ENCODE measurements at regions not wholly inside any gene's neighbourhood (a gene's known extent, or its start where the extent isn't known, plus 50 kb on each side); places are given as distances from the start of the nearest gene placed in this dataset.

DNA sequence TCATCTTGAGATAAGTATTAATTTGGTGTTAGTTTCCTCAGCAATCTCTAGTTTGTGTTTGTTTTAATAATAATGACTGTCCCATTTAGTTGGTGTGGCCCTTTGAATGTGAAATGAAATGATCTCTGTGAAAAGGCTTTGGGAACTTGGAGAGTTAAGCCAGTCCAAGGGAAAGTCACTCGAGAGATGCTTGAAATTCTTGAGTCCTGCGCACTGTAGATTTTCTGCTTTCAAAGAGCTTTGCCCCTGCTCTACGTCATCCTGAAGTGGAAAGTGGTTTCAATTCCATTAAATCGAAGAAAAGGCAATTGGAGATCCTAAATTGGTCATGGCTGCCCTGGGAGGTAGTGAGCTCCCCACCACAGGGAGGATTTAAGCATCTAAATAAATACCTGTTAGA is 403.8 kb downstream of the ZNF536 start:
- Histone ChIP-seq H3K23me2 (ENCODE audit: low read depth, low read length) (no peaks in the 10 kb centered on the region), H3K27me3 (replicated peaks in 1 of 4; ENCODE audit: control insufficient read depth in 3 of 4, extremely low read depth in 1 of 4, insufficient read depth in 3 of 4, low read length in 3 of 4) (no peaks in the 10 kb centered on the region), H3K4me3 (ENCODE audit: extremely low read depth in 1 of 4, insufficient read depth in 2 of 4, low read depth in 3 of 4, low read length in 4 of 4) (no peak overlapping the region), H4K8ac (ENCODE audit: extremely low read depth, insufficient read depth, low read length) (no peak overlapping the region), H3K79me1 (ENCODE audit: low read depth, low read length) (no peaks in the 10 kb centered on the region), H3K56ac (replicated peaks; ENCODE audit: insufficient read length, low read depth, low read length) (no peak overlapping the region), H3K18ac (ENCODE audit: extremely low read depth, low read length) (no peak overlapping the region), H2BK5ac (ENCODE audit: low read depth, low read length) (no peak overlapping the region), H2BK120ac (replicated peaks; ENCODE audit: low read depth, low read length) (no peak overlapping the region), H3K27ac (ENCODE audit: low read depth, low read length) (no peak overlapping the region), H2BK12ac (ENCODE audit: low read depth, low read length) (no peak overlapping the region), H3K36me3 (ENCODE audit: control insufficient read depth in 2 of 4, insufficient read depth in 4 of 4, low read length in 3 of 4) (no peaks in the 10 kb centered on the region; a peak in 2 of 8 replicates), H3K4ac (replicated peaks; ENCODE audit: insufficient read length, low read depth, low read length) (no peak overlapping the region), H3K14ac (ENCODE audit: insufficient read length) (no peak overlapping the region), H3K9ac (replicated peaks in 1 of 4; ENCODE audit: extremely low read depth in 1 of 4, low read depth in 3 of 4, low read length in 3 of 4) (no peak overlapping the region), H2AFZ (ENCODE audit: low read length) (no peak overlapping the region), H4K5ac (ENCODE audit: insufficient read length, low read depth, low read length) (no peak overlapping the region), H2BK15ac (ENCODE audit: low read length) (no peak overlapping the region), H3K4me1 (replicated peaks in 1 of 4; ENCODE audit: control insufficient read depth in 3 of 4, insufficient read depth in 4 of 4, low read length in 3 of 4) (no peaks in the 10 kb centered on the region), H3K9me3 (ENCODE audit: insufficient read depth in 2 of 2, low read depth in 1 of 2, low read length in 1 of 2) (no peaks in the 10 kb centered on the region), H3K4me2 (ENCODE audit: insufficient read depth in 1 of 2, low read depth in 2 of 2, low read length in 2 of 2) (no peak overlapping the region), H4K20me1 (replicated peaks in 1 of 2; ENCODE audit: control insufficient read depth in 1 of 2, insufficient read depth in 2 of 2, low read length in 2 of 2) (no peaks in the 10 kb centered on the region), H4K91ac (replicated peaks; ENCODE audit: insufficient read length, low read length) (no peak overlapping the region), H3K23ac (ENCODE audit: insufficient read length) (no peak overlapping the region), H2BK20ac (ENCODE audit: low read length) (no peak overlapping the region), H2AK5ac (ENCODE audit: low read depth, low read length) (no peak overlapping the region), H3K79me2 (ENCODE audit: control insufficient read depth in 1 of 2, insufficient read depth in 2 of 2, low read length in 2 of 2) (no peaks in the 10 kb centered on the region)
- POLR2A ChIA-PET (ENCODE audit: partially characterized antibody), result no interaction called here
- CTCF ChIA-PET (ENCODE audit: partially characterized antibody), result interaction anchor here (1.0 to 2.4 kb wide), 4 partner anchors 8 to 81 kb away, joined by 3 to 7 read pairs (median 4); no protein-coding TSS in a partner anchor
- DNase-seq (ENCODE audit: low read depth in 1 of 2, low spot score in 2 of 2) (peak in 1 of 2 experiments; percentile 13), FAIRE-seq (no peak)
- TF ChIP-seq MAX (IDR thresholded peaks at IDR 0.05) (no peak), SIRT6 (IDR thresholded peaks at IDR 0.05; ENCODE audit: low read length) (no peak), EGR1 (IDR thresholded peaks at IDR 0.05; ENCODE audit: borderline replicate concordance, low read depth, low read length) (no peak)
- 90% methylated on average over 4 of the region's 4 CpGs; no CpG with 5 or more reads in 1 of the 2 experiments for WGBS, 2 experiments (ENCODE audit: extremely low coverage in 1 of 2, insufficient coverage in 1 of 2, insufficient read length in 1 of 2, insufficient replicate concordance in 2 of 2, low coverage in 1 of 2, low lambda C conversion rate in 2 of 2, missing lambda C conversion rate in 1 of 2)
